NCI-H446 (cell line): ENCODE measurements at regions not wholly inside any gene's neighbourhood (a gene's known extent, or its start where the extent isn't known, plus 50 kb on each side); places are given as distances from the start of the nearest gene placed in this dataset.

Experiments used
- DNase-seq, 2 experiments: peaks; one replicate each; lab custom pipeline; 2025; lab: John Stamatoyannopoulos, UW

DNA sequence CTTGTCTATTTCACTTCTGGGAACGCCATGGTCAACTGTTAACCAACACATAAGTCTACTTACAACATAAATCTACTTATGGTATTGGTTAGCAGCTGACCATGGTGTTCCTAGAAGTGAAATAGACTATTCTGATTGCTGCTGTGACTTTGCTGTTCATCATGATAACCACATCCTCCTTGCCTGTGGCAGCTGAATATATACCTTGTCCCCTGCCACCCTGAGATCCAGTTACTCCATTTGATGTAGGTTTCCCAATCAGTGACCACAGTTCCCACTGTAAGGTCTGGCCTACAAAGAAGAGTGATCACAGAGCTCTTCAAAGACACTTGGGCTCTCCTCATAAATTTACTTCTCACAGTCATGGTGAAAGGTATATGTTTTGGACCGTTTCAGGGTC, 66.8 kb upstream of the ALDH1A3 start:
- no peak for DNase-seq

DNA sequence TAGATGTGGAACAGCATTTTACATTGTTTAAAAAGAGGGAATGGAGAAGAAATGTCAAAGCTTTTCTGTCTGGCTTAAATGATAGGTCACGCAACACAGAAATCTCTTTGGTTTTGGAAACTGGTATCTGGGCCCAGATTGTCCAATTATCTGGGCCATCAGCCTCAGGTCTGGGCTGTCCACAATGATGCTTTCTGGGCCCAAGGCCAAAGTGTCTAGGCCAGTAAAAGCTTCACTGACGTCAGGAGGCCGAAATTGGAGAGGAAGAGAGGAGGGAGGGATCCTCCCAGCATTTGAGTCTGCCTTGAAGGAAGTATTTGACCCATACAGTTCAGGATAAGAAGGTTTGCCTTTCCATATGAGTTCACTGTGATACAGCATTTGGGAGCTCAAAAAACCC, 60.7 kb upstream of the ALDH1A3 start:
- no peak for DNase-seq

DNA sequence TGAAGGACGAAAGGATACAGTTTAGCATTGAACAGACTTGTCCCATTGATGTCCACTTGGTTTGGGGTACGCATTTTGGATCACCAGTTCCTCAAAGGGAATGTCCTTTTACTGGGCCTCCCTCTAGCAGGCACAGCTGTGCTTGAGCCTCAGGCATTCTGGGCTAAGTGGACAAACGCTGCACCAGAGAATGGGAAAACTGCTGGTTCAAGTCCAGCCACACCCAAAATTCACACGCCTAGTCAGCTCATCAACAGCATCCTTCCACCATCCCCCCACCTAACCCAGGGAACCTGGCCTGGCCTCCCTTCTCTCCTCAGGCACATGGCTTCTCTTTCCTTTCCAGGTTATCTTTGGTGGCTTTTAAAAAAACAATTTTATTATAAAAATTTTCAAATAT, 59.1 kb upstream of the ALDH1A3 start:
- no peak for DNase-seq

DNA sequence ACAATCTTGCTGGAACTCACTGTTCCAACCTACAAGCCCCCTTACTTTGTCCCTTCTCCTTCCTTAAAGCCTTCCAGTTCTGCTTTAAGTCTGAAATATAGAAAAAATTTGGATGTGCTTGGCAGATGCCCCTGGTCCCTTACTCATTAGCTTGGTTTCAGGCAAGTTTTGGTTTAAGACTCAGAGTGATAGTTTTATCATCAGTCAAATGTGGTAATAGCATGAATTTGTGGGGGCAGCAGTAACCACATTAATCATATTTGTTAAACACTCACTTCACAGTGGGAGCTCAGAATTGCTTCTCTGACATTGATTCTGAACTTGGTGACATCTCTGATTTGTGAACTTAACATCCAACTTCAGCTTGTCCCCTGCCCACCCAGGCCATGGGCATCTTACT, 58.3 kb upstream of the ALDH1A3 start:
- no peak for DNase-seq

DNA sequence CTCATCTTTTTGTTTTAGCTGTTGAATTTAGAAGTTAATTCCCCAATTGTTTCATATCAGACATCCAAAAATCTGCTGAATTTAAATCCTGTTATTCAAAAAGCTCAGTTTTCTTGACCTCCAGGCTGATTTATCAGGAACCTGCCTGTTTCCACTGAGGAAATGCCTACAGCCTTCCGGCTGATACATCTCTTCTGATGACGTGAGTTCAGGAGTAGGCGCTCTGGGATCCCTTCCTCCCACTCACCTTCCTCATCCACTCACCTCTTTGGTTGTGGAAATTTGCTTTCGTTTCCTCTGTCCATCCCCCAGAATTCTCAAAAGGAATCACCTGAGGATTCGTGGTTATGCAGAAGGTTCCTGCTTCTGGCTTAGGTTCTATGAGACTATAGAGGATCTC, 55.4 kb upstream of the ALDH1A3 start:
- no peak for DNase-seq

DNA sequence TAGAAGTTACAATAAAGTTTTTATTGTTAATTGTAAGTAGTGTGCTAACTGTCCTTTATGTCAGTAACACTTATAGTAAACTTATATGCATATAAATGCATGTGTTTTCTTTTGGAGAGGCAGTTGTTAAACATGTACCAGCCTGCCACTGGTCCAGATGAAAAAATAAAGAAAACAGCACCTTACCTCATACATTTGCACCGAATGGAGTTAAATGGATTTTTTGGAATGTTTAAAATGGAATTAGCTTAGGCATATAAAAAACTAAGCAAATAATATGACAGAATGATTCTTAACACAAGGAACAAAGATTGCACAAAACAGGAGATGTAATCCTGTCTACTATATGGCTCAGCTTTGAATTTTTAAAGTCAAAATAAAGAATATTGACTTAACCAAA, 50.2 kb upstream of the ALDH1A3 start:
- no peak for DNase-seq
